DND-41 (cell line): ENCODE measurements at regions not wholly inside any gene's neighbourhood (a gene's known extent, or its start where the extent isn't known, plus 50 kb on each side); places are given as distances from the start of the nearest gene placed in this dataset.

Experiments
- ATAC-seq: fragments of 200-7000 bp; cut with Tn5 transposase; 3 replicates; pipeline ENCODE4 v1.9.1; 2021; ENCODE audit warnings: low read depth; ENCODE audit not compliant: insufficient read depth
- DNase-seq: peaks from one replicate; pipeline ENCODE4 v3.0.0-alpha.2; 2020
- H2AFZ ChIP-seq: 2 replicates; pipeline ENCODE4 v1.6.0; 2012; ENCODE audit warnings: low read depth, low read length
- H3K27ac ChIP-seq: 2 replicates; pipeline ENCODE4 v1.5.1; 2012; ENCODE audit warnings: low read length, inconsistent platforms
- H3K27me3 ChIP-seq: fragments of 200-600 bp; sonication (generic); 2 replicates; pipeline ENCODE4 v1.6.0; 2012; ENCODE audit warnings: low read length, mild to moderate bottlenecking, inconsistent platforms; ENCODE audit not compliant: insufficient read depth, poor library complexity
- H3K36me3 ChIP-seq: 2 replicates; pipeline ENCODE4 v1.5.1; 2012; ENCODE audit warnings: low read length, inconsistent platforms; ENCODE audit not compliant: insufficient read depth
- H3K4me1 ChIP-seq: 2 replicates; pipeline ENCODE4 v1.5.1; 2012; ENCODE audit warnings: mild to moderate bottlenecking, low read length; ENCODE audit not compliant: insufficient read depth
- H3K4me2 ChIP-seq: 2 replicates; pipeline ENCODE4 v1.6.0; 2012; ENCODE audit warnings: mild to moderate bottlenecking, moderate library complexity, low read length, inconsistent platforms; ENCODE audit not compliant: insufficient read depth
- H3K4me3 ChIP-seq, 2 experiments: fragments of 200-600 bp in 1 of 2; shearing (Covaris generic) in 1 of 2; 2 replicates each; pipeline ENCODE4 v1.5.1; 2012 to 2016; ENCODE audit warnings: inconsistent platforms in 2 of 2, low read length in 2 of 2, mild to moderate bottlenecking in 2 of 2, low read depth in 1 of 2, moderate library complexity in 1 of 2
- H3K79me2 ChIP-seq: 2 replicates; pipeline ENCODE4 v1.6.0; 2012; ENCODE audit warnings: low read length, inconsistent platforms; ENCODE audit not compliant: insufficient read depth
- H3K9ac ChIP-seq: 2 replicates; pipeline ENCODE4 v1.6.0; 2012; ENCODE audit warnings: low read depth, mild to moderate bottlenecking, inconsistent platforms, low read length, moderate library complexity
- H3K9me3 ChIP-seq: 2 replicates; pipeline ENCODE4 v1.5.1; 2012; ENCODE audit warnings: low read length, moderate library complexity, mild to moderate bottlenecking, inconsistent platforms; ENCODE audit not compliant: insufficient read depth, severe bottlenecking
- H4K20me1 ChIP-seq: 2 replicates; pipeline ENCODE4 v1.6.0; 2012; ENCODE audit warnings: low read length; ENCODE audit not compliant: insufficient read depth
- EZH2 ChIP-seq: IDR thresholded peaks from 3 replicates; pipeline ENCODE4 v1.6.1; 2012; ENCODE audit warnings: borderline replicate concordance, low read depth, mild to moderate bottlenecking, moderate library complexity, low read length, inconsistent platforms; ENCODE audit not compliant: severe bottlenecking
- TF ChIP-seq, protein P1 (sequence below): IDR thresholded peaks from 2 replicates; pipeline ENCODE4 v1.5.1; 2012; ENCODE audit warnings: borderline replicate concordance, low read length, moderate library complexity, mild to moderate bottlenecking; ENCODE audit not compliant: poor library complexity, severe bottlenecking; ENCODE audit errors: extremely low read depth

DNA sequence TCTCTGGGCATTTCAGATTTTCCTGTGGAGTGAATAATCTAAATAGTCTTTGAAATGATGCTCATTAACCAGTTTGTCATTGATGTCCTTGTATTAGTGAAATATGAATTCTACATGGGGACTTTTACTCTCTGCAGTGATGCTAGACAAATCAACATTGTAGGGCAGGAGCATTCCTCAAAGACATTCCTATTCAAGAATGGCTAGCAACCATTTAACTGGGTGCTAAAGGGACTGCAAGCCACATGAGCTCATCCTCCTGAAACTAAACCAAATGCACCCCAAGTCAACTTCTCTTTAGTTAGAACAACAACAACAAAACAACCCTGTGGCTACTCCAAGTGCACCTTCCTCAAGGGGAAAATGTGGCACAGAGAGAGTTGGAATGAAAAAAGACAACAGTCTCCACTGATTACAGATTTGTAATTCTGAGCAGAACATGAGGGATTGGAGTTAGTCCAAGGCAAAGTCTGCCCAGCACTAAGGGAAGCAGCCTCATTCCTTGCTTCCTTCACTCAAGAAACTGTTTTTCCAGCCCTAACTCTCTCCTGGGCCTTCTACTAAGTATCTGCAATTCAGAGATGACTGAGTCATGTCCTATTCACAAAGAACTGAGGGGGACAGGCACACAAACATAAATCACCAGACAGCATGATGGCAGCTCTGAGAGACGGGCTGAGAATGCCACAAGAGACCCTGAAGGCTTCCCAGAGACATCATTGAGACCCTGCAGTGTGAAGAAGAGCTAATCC is 82.0 kb upstream of the WWC1 start:
- Histone ChIP-seq H2AFZ (no peak overlapping the region), H3K9ac (no peak overlapping the region), H3K4me1 (no peaks in the 10 kb centered on the region), H3K27ac (no peak overlapping the region), H3K4me2 (no peak overlapping the region), H3K9me3 (no peaks in the 10 kb centered on the region), H4K20me1 (no peaks in the 10 kb centered on the region), H3K27me3 (peaks cover 10% of the 10 kb centered on the region), H3K36me3 (no peaks in the 10 kb centered on the region), H3K4me3 (no peak overlapping the region), H3K79me2 (no peaks in the 10 kb centered on the region)
- ATAC-seq, result no peak
- TF ChIP-seq EZH2, result no peak
- TF ChIP-seq, protein P1, sequence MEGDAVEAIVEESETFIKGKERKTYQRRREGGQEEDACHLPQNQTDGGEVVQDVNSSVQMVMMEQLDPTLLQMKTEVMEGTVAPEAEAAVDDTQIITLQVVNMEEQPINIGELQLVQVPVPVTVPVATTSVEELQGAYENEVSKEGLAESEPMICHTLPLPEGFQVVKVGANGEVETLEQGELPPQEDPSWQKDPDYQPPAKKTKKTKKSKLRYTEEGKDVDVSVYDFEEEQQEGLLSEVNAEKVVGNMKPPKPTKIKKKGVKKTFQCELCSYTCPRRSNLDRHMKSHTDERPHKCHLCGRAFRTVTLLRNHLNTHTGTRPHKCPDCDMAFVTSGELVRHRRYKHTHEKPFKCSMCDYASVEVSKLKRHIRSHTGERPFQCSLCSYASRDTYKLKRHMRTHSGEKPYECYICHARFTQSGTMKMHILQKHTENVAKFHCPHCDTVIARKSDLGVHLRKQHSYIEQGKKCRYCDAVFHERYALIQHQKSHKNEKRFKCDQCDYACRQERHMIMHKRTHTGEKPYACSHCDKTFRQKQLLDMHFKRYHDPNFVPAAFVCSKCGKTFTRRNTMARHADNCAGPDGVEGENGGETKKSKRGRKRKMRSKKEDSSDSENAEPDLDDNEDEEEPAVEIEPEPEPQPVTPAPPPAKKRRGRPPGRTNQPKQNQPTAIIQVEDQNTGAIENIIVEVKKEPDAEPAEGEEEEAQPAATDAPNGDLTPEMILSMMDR, result no peak
- DNase-seq, result no peak

DNA sequence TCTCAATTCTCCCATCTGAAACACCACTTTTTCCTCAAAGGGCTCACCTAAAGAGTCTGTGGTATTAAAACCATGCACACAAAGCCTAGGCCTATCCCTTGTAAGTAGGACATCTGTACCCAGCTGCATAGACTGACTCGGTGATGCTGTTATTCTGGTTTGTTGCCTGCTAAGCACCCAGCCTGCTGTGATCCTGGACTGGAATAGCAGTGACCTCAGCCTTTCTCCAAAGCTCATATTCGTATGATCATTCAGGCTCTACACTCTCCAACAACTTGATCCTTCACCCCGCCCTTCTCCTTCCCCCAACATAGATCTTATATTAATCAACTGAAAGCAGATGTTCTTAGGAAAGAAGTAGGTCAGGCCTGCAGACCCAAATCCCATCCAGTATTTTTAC is 81.4 kb upstream of the WWC1 start:
- Histone ChIP-seq H3K36me3 (no peaks in the 10 kb centered on the region), H3K27ac (no peak overlapping the region), H4K20me1 (no peaks in the 10 kb centered on the region), H3K79me2 (no peaks in the 10 kb centered on the region), H3K4me1 (no peaks in the 10 kb centered on the region), H3K9ac (no peak overlapping the region), H3K4me3 (no peak overlapping the region), H3K9me3 (no peaks in the 10 kb centered on the region), H3K4me2 (no peak overlapping the region), H2AFZ (no peak overlapping the region), H3K27me3 (peaks cover 10% of the 10 kb centered on the region)
- ATAC-seq (no peak), DNase-seq (no peak)
- TF ChIP-seq EZH2, result no peak
- TF ChIP-seq, protein P1, result no peak

DNA sequence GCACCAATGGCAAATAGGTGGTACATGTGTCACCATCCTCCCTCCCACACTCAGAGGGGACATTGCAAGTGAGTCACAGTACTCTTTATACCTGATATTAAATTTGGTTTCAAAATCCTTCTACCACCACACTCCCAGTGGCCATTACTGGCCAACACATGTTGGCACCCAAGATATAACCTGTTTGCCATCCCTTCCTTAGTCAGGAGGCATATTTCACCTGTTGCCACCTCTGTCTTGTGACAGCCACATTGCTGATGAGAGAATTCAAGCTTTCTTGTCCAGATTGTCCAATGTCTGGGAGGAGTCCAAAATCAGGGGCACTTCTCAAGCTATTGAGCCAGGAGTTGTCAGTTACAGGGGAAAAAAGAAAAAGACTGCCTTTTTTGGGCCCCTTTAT is 80.2 kb upstream of the WWC1 start:
- no peak for TF ChIP-seq EZH2
- TF ChIP-seq, protein P1, result no peak
- no peaks in the 10 kb centered on the region for H3K79me2 ChIP-seq
- no peak overlapping the region for H3K9ac ChIP-seq

More for the DNA sequence above, 80.2 kb upstream of the WWC1 start:
- no peak overlapping the region for H2AFZ ChIP-seq
- no peaks in the 10 kb centered on the region for H4K20me1 ChIP-seq
- H3K4me3 ChIP-seq, result no peak overlapping the region
- no peaks in the 10 kb centered on the region for H3K36me3 ChIP-seq
- no peaks in the 10 kb centered on the region for H3K4me1 ChIP-seq
- ATAC-seq, result no peak
- DNase-seq, result no peak
- H3K4me2 ChIP-seq, result no peak overlapping the region
- peaks cover 10% of the 10 kb centered on the region for H3K27me3 ChIP-seq
- H3K27ac ChIP-seq, result no peak overlapping the region
- H3K9me3 ChIP-seq, result no peaks in the 10 kb centered on the region
